ENCODE measurements at regions not wholly inside any gene's neighbourhood (a gene's known extent, or its start where the extent isn't known, plus 50 kb on each side); places are given as distances from the start of the nearest gene placed in this dataset.
A peak's percentile ranks its signal among the peaks of the same experiment; 100 is the strongest.

GRCh38 chr11:116136987-116137674, 632.9 kb upstream of the CADM1 start:
- Histone ChIP-seq H3K4me3 (ENCODE audit: low read length) (no peak overlapping the region), H3K36me3 (ENCODE audit: control insufficient read depth, insufficient read depth, low read length) (no peaks in the 10 kb centered on the region), H3K27ac (ENCODE audit: low read length) (peak overlapping the region; percentile 29), H3K4me1 (ENCODE audit: control insufficient read depth, insufficient read depth, low read length) (peaks cover 53% of the 10 kb centered on the region), H3K9me3 (ENCODE audit: control insufficient read depth, low read depth, low read length) (no peaks in the 10 kb centered on the region), H3K27me3 (ENCODE audit: control insufficient read depth, insufficient read depth, low read length) (no peaks in the 10 kb centered on the region)
- no peak for DNase-seq
- no CpG with 5 or more reads among the region's 9 CpGs for WGBS (ENCODE audit: insufficient coverage, low lambda C conversion rate)

GRCh38 chr11:116135891-116136290, 631.7 kb upstream of the CADM1 start:
- peaks cover 61% of the 10 kb centered on the region for H3K4me1 ChIP-seq (ENCODE audit: control insufficient read depth, insufficient read depth, low read length)
- H3K27me3 ChIP-seq (ENCODE audit: control insufficient read depth, insufficient read depth, low read length): no peaks in the 10 kb centered on the region
- WGBS (ENCODE audit: insufficient coverage, low lambda C conversion rate): 0% methylated on average over 1 of the region's 2 CpGs
- peak; percentile 48 to 83 for DNase-seq
- no peaks in the 10 kb centered on the region for H3K9me3 ChIP-seq (ENCODE audit: control insufficient read depth, low read depth, low read length)
- no peak overlapping the region for H3K4me3 ChIP-seq (ENCODE audit: low read length)
- peak overlapping the region; percentile 49 for H3K27ac ChIP-seq (ENCODE audit: low read length)
- H3K36me3 ChIP-seq (ENCODE audit: control insufficient read depth, insufficient read depth, low read length): no peaks in the 10 kb centered on the region

- DNase-seq: no peak
- Histone ChIP-seq H3K27ac (ENCODE audit: low read length) (no peak overlapping the region), H3K27me3 (ENCODE audit: control insufficient read depth, insufficient read depth, low read length) (no peaks in the 10 kb centered on the region), H3K4me1 (ENCODE audit: control insufficient read depth, insufficient read depth, low read length) (peaks cover 61% of the 10 kb centered on the region), H3K9me3 (ENCODE audit: control insufficient read depth, low read depth, low read length) (no peaks in the 10 kb centered on the region), H3K36me3 (ENCODE audit: control insufficient read depth, insufficient read depth, low read length) (no peaks in the 10 kb centered on the region), H3K4me3 (ENCODE audit: low read length) (no peak overlapping the region)
- WGBS (ENCODE audit: insufficient coverage, low lambda C conversion rate): no CpG with 5 or more reads among the region's 1 CpG
Observed at GRCh38 chr11:116134450-116134849, 630.2 kb upstream of the CADM1 start.

GRCh38 chr11:116132273-116132978, 628.2 kb upstream of the CADM1 start:
- H3K27me3 ChIP-seq (ENCODE audit: control insufficient read depth, insufficient read depth, low read length): no peaks in the 10 kb centered on the region
- peaks cover 52% of the 10 kb centered on the region for H3K4me1 ChIP-seq (ENCODE audit: control insufficient read depth, insufficient read depth, low read length)
- DNase-seq: no peak
- no peak overlapping the region for H3K4me3 ChIP-seq (ENCODE audit: low read length)
- no peak overlapping the region for H3K27ac ChIP-seq (ENCODE audit: low read length)
- no peaks in the 10 kb centered on the region for H3K9me3 ChIP-seq (ENCODE audit: control insufficient read depth, low read depth, low read length)
- no CpG with 5 or more reads among the region's 14 CpGs for WGBS (ENCODE audit: insufficient coverage, low lambda C conversion rate)
- H3K36me3 ChIP-seq (ENCODE audit: control insufficient read depth, insufficient read depth, low read length): no peaks in the 10 kb centered on the region

DNA sequence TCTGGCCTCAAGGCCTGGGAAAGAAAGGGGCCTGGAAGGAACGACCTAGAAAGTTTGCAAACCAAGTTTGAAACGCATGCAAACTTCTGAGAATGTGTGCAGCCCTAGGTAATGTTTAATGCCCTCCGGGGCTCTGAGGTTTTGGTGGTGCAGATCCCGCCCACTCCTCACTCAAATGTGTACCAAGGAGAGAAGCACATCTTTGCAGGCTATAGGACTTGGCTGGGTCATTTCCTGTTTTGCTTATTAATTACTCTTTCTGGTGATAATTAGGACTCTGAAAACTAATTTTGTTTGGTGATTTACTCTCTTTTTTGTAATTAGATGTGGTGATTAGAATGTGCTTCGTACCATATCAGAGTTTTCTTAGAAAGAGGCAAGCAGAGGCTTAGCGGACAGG, 625.9 kb upstream of the CADM1 start:
- no peak for DNase-seq
- Histone ChIP-seq H3K4me1 (ENCODE audit: control insufficient read depth, insufficient read depth, low read length) (peaks cover 32% of the 10 kb centered on the region), H3K4me3 (ENCODE audit: low read length) (no peak overlapping the region), H3K27ac (ENCODE audit: low read length) (no peak overlapping the region), H3K9me3 (ENCODE audit: control insufficient read depth, low read depth, low read length) (no peaks in the 10 kb centered on the region), H3K36me3 (ENCODE audit: control insufficient read depth, insufficient read depth, low read length) (no peaks in the 10 kb centered on the region), H3K27me3 (ENCODE audit: control insufficient read depth, insufficient read depth, low read length) (no peaks in the 10 kb centered on the region)
- 20% methylated on average over 1 of the region's 6 CpGs for WGBS (ENCODE audit: insufficient coverage, low lambda C conversion rate)

DNA sequence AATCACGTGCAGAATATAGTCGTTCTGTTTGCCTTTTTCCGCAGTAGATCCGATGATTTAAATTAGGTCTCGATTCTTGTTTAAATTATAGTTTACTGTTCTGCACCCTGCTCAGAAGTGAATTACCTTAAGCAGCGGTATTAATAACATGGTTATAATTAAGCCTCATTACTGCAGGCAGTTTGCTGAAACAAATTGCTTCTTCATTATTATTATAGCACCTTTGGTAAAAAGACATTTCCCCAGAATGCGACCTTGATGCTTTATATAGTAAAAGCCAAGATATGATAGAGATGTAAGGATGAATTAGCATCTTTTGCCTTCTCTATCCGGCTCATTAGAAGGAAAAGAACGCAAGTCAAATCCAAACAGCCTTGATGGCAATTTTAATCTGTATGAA, 625.2 kb upstream of the CADM1 start:
- DNase-seq: no peak

GRCh38 chr11:116126562-116126961, 622.3 kb upstream of the CADM1 start:
- no CpG with 5 or more reads among the region's 3 CpGs for WGBS (ENCODE audit: insufficient coverage, low lambda C conversion rate)

More for the DNA sequence above, 625.2 kb upstream of the CADM1 start:
- Histone ChIP-seq H3K4me3 (ENCODE audit: low read length) (no peak overlapping the region), H3K27ac (ENCODE audit: low read length) (no peak overlapping the region), H3K36me3 (ENCODE audit: control insufficient read depth, insufficient read depth, low read length) (no peaks in the 10 kb centered on the region), H3K4me1 (ENCODE audit: control insufficient read depth, insufficient read depth, low read length) (peaks cover 27% of the 10 kb centered on the region), H3K9me3 (ENCODE audit: control insufficient read depth, low read depth, low read length) (no peaks in the 10 kb centered on the region), H3K27me3 (ENCODE audit: control insufficient read depth, insufficient read depth, low read length) (no peaks in the 10 kb centered on the region)
- WGBS (ENCODE audit: insufficient coverage, low lambda C conversion rate): 100% methylated on average over 1 of the region's 9 CpGs

GRCh38 chr11:116124922-116125714, 620.9 kb upstream of the CADM1 start:
- Histone ChIP-seq H3K27ac (ENCODE audit: low read length) (no peak overlapping the region), H3K9me3 (ENCODE audit: control insufficient read depth, low read depth, low read length) (no peaks in the 10 kb centered on the region), H3K4me1 (ENCODE audit: control insufficient read depth, insufficient read depth, low read length) (no peaks in the 10 kb centered on the region), H3K4me3 (ENCODE audit: low read length) (no peak overlapping the region), H3K36me3 (ENCODE audit: control insufficient read depth, insufficient read depth, low read length) (no peaks in the 10 kb centered on the region), H3K27me3 (ENCODE audit: control insufficient read depth, insufficient read depth, low read length) (no peaks in the 10 kb centered on the region)
- no peak for DNase-seq
- WGBS (ENCODE audit: insufficient coverage, low lambda C conversion rate): no CpG with 5 or more reads among the region's 9 CpGs

More at GRCh38 chr11:116126562-116126961, 622.3 kb upstream of the CADM1 start:
- no peaks in the 10 kb centered on the region for H3K9me3 ChIP-seq (ENCODE audit: control insufficient read depth, low read depth, low read length)
- no peaks in the 10 kb centered on the region for H3K27me3 ChIP-seq (ENCODE audit: control insufficient read depth, insufficient read depth, low read length)
- no peak overlapping the region for H3K4me3 ChIP-seq (ENCODE audit: low read length)
- DNase-seq: no peak
- H3K36me3 ChIP-seq (ENCODE audit: control insufficient read depth, insufficient read depth, low read length): no peaks in the 10 kb centered on the region
- peaks cover 6% of the 10 kb centered on the region for H3K4me1 ChIP-seq (ENCODE audit: control insufficient read depth, insufficient read depth, low read length)
- no peak overlapping the region for H3K27ac ChIP-seq (ENCODE audit: low read length)

DNA sequence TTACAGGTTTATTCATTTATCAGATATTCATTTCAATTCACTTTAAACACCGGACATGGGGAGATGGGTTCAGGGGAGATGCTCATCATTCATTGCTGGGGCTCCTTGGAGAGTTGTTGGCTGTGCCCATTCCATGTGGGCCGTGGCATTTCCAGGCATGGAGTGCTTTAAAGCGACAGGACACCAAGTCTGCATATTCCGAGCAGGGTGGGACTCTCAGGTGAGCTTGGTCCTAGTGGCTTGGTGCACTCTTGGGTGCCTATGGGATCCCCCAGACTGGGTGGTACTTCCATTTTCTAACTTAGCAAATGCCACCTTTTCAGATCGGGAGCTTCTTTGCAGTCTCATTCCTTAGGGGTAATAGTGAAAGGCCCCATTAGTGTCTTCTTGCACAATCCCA, 619.5 kb upstream of the CADM1 start:
- WGBS (ENCODE audit: insufficient coverage, low lambda C conversion rate): 100% methylated on average over 1 of the region's 5 CpGs

DNA sequence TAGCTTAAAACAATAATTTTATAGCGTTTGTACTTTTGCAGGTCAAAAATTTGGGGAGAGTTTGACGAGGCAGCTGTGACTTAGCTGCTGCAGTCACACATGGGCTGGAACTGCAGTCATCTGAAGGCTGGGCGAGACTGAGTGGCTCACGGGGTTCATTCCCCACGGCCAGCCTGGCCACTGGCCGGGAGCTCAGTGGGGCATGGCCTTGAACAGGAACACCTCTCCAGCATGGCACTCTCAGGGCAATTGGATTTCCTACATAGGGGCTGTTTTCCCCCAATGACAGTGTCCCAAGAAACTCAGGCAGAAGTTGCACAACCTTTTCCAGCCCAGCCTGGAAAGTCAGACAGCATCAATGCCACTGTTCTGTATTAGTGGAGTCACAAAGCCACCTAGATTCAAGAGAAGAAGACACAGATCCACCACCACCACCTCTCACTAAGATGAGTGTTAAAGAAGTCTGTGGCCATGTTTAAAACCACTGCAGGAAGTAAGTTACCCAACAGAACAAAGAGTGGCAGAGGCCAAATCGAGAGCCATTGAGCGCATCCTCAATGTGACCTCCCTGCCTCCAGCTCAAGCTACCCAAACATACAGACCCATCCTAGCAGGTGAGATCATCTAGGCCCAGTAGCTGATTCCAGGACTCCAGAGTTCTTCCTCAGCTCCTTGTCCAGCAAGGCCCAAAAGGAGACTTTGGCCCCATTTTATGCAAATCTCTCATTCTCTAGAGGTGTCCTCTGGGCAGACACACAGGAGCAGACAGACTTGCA, 618.7 kb upstream of the CADM1 start:
- DNase-seq: no peak
- Histone ChIP-seq H3K27me3 (ENCODE audit: control insufficient read depth, insufficient read depth, low read length) (no peaks in the 10 kb centered on the region), H3K4me1 (ENCODE audit: control insufficient read depth, insufficient read depth, low read length) (no peaks in the 10 kb centered on the region)

More for the DNA sequence above, 619.5 kb upstream of the CADM1 start:
- Histone ChIP-seq H3K27ac (ENCODE audit: low read length) (no peak overlapping the region), H3K4me1 (ENCODE audit: control insufficient read depth, insufficient read depth, low read length) (no peaks in the 10 kb centered on the region), H3K4me3 (ENCODE audit: low read length) (no peak overlapping the region), H3K9me3 (ENCODE audit: control insufficient read depth, low read depth, low read length) (no peaks in the 10 kb centered on the region), H3K27me3 (ENCODE audit: control insufficient read depth, insufficient read depth, low read length) (no peaks in the 10 kb centered on the region), H3K36me3 (ENCODE audit: control insufficient read depth, insufficient read depth, low read length) (no peaks in the 10 kb centered on the region)
- no peak for DNase-seq

More for the DNA sequence above, 618.7 kb upstream of the CADM1 start:
- H3K9me3 ChIP-seq (ENCODE audit: control insufficient read depth, low read depth, low read length): no peaks in the 10 kb centered on the region
- no peak overlapping the region for H3K27ac ChIP-seq (ENCODE audit: low read length)
- no peak overlapping the region for H3K4me3 ChIP-seq (ENCODE audit: low read length)
- no CpG with 5 or more reads among the region's 8 CpGs for WGBS (ENCODE audit: insufficient coverage, low lambda C conversion rate)
- no peaks in the 10 kb centered on the region for H3K36me3 ChIP-seq (ENCODE audit: control insufficient read depth, insufficient read depth, low read length)

Measured in large intestine (tissue), 3 donors.